ENCODE measurements at regions not wholly inside any gene's neighbourhood (a gene's known extent, or its start where the extent isn't known, plus 50 kb on each side); places are given as distances from the start of the nearest gene placed in this dataset.

DNA sequence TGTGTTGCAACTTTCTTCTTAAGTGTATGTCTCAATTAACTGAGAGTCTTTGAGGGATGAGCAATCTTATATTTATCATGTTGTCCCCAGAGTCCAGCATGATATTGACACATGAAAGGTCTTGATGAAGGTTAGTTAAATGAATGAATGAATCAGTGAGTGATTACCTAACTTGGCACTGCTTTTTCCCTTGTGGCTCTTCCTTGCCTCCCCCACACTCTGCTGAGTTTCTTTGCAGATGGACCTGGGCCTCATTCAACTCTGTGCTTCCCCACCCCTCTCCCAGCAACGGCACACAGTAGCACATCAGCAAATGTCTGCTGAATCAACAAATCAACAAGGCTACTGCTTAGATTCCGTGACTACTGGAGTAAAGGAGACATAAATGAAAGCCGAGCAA lies 235.1 kb upstream of the CXCL12 start:
- DNase-seq (ENCODE audit: low spot score) = no peak

DNA sequence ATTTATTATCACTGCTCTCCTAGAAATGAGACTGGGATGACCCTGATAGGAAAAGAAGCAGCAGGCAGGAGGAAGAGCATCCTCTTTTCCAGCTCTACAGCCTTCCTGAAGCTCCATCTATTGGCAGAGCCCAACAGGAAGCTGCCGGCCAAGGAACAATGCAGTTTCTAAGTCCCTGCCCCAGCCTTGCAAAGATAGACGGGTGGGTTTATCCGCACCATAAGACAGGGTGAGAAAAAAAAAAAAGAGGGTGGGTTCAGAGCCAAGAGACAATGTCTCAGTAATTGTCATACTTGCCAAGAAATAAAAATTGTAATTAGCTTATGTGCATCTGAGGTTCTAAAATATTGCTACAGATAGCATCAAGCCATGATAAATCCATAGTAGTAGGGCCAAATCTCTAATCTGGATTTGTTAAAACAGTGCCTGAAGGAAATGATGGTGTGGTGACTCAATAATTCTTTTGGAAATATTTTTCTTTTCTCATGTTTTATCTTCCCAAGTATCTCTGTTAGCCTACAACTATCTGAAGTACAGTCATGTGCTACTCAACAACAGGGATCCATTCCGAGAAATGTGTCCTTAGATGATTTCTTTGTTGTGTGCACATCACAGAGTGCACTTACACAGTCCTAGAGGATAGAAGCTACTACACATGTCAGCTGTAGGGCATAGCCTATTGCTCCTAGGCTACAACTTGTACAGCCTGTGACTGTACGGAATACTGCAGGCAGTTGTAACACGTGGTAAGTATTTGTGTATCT lies 242.9 kb upstream of the CXCL12 start:
- DNase-seq (ENCODE audit: low spot score) = no peak

DNA sequence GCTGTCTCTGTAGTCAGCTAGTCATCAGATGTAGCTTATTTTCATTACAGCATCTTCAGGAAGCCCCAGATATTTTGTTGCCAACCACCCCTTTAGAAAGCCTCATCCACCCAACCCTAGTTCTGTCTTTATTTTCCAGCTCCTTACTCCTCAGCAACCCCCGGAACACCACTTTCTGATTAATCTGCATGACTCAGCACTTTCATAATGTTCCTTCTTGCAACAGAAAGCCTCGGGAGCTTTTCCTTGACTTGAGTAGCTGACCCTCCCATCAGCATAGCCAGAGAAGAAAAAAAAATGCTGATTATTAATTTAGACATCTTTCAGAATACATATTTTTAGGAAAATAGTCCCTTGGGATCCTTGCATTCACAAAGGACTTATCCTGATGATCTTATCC lies 244.0 kb upstream of the CXCL12 start:
- no peak for DNase-seq (ENCODE audit: low spot score)

DNA sequence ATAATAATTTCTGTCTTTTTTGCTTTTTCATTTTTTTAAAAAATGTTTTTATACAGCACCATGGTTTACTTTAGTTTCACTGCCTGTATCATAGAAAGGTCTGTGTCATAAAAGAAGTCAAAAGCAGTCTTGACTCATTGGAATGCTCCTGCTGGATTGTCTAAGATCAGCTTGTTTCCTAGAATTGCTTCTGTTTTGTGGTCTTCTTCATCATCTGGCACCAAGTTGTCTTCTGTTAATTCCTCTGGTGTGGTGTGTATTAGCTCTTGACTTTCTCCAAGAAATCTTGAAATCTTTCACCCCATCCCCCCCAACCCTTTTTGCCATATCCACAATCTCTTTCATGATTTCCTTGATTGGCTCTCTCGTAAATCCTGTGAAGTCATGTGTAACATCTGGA lies 250.3 kb upstream of the CXCL12 start:
- DNase-seq (ENCODE audit: low spot score) = no peak

DNA sequence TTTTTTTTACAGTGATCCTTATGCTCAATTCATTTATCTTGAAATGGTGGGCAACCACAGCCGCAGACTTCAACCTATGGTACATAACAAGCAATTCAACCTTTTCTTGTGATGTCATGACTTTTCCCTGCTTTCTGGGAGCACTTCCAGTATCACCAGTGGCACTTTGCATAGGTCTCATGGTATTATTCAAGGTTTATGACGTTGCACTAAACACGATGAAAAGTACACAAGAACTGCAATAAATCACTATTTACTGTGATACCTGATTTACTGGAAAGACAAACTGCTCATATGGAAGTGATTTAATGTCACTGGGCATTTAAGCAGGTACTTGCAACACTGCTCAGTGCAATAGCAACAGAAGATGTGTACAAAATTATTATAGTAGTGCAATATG lies 251.7 kb upstream of the CXCL12 start:
- DNase-seq (ENCODE audit: low spot score) = no peak

DNA sequence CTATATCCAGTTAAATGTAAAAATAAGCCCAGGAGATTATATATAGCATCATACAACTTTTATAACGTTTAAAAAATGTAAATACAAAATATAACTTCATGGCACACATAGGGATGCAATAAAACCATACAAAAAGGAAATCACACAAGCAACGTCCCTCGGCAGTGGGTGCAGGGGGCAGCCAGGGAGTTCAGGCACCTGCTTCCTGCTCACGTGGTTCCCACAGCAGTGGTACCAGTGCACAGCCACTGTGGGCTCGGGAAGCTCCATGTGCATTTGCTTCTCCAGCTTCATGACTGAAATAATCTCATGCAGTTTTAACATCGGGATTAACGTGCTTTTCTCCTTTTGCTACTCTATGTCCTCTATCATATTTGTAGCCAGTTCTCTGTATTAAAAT lies 255.5 kb upstream of the CXCL12 start:
- no peak for DNase-seq (ENCODE audit: low spot score)

DNA sequence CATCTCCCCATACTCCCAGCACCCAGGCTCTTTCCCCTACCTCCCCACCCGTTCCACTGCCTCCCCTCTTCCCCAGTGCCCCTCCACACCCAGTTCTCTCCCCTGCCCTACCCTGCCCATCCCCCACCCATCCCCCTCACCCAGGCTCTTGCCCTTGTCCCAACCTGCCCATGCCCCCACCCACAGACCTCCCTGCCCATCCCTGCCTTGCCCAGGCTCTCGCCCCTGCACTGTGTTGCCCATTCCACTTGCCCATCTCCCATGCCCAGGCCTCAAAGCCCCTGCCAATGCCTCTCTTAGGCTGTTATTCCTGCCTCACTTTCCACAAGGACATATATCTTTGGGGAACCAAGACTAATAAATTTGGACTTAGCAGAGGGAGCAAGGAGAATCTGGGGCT lies 262.6 kb upstream of the CXCL12 start:
- DNase-seq (ENCODE audit: low spot score) = no peak

DNA sequence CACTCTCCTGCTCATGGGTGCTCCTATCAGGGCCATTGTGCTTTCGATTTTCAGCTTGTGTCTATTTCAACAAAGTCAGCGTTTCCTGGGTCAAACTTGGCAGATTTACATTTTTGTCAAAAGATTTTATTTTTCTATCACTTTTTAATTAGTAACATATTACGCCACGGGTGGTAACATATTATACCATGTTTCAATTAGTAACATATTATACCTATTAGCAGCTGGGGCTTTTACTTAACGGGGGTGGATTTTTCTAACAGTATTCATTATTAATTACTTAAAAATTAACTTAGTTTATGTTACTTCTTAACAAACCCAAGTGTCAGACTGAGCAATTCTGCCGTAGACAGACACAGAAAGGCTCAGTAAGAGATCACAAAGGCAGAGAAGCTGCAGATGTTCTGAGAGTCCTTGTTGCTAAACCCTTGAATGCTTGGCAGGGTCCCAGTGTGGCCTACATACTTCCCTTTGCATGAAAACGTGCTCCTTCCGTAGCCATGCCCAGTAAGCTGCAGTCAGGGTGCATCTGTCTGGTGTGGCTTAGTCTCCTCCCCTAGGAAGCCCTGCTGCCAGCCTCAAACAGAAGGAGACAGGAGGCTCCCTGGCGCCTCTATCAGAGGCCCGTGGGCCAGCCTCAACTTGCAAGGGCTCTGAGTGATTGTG lies 263.1 kb upstream of the CXCL12 start:
- no peak for DNase-seq (ENCODE audit: low spot score)

DNA sequence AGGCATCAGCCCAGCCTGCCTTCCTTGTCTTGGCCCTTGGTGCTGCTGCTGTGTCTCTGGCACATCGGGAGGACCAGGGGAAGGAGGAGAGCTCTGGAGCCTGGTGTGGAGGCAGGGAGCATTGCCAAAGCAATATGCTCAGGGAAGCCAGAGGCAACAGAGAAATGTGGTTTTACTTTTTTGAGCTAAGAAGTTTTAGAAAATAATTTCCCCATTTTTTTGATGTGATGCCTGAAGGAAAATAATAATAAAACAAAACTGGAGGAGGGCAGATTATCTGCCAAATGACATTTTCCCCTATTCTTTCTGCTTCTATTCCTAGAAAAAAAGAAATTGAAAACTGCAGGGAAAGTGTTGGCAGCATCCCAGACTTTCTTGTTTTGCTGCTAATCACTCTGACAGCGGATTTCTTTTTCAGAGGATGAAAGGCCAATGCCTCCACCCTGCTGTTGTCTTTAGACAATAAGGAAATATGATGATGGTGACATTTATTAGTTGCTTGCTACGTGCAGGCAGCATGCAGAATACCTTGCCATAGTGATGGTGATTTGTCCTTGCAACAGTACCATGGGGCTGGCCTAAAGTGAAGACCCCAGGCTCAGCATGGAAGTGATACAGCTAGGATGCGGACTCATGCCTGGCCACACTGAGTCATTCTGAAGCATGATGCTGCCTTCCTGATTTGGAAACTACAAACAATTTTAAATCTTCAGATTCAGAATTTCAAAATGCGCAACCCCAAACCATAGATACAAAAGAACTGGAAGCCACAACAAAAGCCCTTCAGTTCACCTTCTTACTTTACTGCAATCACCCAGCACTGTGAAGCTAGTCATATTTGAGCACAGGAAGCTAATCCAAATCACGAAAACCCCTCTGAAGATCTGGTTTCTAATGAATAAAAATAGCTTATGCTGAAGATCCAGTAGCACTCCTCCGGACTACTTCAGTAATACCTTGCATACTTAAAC lies 260.2 kb upstream of the TMEM72 start:
- DNase-seq (ENCODE audit: low spot score) = no peak

DNA sequence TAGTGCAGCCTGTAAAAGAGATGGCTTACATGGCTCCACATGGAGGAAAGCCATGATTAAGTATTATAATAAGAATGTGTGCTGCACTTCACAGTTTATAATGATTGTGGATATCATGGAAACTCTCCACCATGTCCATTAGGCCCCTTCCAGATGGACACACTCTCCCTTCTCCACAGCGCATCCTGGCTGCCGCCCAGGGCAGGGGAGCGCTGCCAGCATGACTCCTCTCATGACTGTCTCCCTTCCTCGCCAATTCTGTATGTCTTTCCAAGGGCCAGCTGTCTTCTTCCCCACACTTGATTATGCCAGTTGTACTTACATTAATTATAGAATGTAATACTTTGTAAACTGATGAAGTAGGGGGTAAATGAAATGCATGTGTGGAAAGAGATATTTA lies 259.3 kb upstream of the TMEM72 start:
- no peak for DNase-seq (ENCODE audit: low spot score)

DNA sequence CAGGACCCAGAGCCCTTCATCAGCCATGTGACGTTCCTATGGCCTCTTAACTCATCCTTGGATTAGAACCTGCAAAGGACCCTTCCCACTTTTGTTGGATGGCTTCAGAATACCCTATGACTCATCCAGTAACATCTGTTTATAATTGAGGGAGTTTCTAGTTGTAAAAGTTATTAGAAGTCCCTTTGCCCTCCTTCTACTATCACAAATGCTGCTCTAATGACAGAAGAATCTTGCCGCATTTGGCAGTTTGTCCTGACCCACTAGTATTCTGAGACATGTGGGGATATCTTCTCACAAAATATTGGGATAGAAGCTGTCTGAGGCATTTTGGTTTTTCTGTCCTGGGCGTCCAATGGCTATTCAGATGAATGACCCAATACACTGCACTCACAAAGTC lies 251.8 kb upstream of the TMEM72 start:
- no peak for DNase-seq (ENCODE audit: low spot score)

DNA sequence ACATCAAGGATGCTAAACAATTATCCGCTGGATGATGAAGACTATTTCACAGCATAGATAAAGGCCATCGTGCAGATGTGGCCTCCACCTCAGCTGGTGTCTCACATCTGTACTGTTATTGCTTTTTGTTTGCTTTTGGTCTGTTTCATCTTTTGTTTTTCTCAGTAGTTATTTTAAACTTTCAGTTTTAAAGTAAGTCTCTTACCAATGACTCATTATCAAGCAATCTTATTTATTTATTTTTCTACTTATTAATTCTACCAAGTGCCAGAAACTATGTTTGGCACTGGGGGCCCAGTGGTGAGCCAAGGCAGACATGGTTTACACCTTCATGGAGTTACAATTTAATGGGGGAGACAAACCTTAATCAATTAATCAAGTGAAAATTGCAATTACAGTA lies 250.9 kb upstream of the TMEM72 start:
- DNase-seq (ENCODE audit: low spot score) = no peak

DNA sequence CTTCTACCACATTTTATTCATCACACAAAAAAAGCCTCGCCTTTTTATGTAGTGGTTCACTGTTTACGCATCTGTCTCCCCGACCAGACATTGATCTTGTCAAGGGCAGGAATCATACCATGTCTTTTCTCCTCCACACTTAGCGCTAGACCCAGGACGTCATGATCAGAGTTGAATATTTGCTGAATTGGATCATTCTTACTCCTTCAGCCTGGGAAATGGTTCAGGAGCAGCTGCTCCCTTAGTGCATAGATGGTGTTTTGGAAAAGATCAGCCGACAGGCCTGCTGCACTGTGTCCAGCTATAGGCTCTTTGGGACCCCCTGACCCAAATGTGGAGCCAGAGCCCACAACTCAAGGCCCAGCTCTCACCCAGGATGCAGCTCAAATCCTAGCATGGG lies 249.1 kb upstream of the TMEM72 start:
- DNase-seq (ENCODE audit: low spot score) = no peak

DNA sequence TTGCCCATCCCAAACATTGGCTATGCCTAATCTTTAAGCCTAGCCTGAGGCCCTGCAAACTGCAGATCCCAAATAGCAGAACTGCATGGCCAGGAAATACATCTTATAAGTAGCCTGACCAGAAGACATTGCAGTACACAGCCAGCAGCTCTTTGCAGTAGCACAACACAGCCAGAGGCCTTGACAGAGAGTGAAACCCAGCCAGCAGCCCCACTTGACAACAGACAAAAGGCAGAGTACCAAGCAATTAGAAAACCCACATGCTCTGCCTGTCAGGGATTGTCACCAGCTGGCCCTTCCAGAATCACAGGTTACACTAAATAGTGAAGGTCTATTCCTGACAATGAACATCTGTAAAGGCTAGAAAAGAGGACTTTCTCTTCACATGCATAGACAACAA lies 242.8 kb upstream of the TMEM72 start:
- DNase-seq (ENCODE audit: low spot score) = no peak

DNA sequence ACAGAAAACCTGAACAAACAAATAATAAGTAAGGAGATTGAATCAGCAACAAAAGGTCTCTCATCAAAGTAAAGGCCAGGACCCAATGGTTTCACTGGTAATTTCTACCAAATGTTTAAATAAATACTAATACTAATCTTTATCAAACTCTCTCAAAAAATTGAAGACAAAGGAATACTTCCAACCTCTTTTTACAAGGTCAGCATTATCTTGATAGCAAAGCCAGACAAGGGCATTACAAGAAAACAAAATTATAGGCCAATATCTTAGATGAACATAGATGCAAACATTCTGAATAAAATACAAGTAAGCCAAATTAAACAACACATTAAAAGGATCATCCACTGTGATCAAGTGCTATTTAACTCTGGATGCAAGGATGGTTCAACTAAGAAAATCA lies 239.8 kb upstream of the TMEM72 start:
- DNase-seq (ENCODE audit: low spot score) = no peak

DNA sequence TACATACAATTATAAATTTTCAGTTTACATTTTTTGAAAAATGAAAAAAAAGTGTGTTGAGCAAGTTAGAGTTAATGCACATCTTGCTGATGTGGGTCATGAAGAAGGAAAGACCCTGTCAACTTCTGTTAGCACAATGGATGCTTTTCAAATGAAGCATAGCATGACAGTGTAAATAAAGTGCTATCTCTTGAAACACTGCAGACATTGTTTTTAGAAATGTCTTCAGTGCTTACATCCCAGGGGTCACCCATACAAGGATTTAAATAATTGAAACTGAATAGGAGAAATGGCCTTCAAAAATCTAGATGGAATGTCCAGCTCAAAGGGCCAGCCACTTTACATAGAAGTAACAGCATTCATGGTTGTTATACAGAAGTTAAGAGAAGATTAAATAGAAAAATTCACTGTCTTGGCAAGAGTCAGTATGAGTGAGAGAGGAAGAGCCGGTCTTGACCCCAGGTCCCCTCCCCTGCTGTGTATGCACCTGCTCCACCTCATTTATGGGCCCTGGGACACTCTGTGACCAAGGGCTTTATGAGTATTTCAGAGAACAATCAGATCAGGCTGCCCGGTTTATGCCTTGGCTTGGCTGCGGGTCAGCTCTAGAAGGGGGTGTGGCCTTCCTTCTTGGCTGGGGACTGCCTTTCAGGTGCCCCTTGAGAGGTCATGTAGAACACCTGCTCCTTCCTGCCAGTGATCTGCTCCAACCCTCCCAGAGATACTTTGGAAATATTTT lies 237.7 kb upstream of the TMEM72 start:
- no peak for DNase-seq (ENCODE audit: low spot score)

DNA sequence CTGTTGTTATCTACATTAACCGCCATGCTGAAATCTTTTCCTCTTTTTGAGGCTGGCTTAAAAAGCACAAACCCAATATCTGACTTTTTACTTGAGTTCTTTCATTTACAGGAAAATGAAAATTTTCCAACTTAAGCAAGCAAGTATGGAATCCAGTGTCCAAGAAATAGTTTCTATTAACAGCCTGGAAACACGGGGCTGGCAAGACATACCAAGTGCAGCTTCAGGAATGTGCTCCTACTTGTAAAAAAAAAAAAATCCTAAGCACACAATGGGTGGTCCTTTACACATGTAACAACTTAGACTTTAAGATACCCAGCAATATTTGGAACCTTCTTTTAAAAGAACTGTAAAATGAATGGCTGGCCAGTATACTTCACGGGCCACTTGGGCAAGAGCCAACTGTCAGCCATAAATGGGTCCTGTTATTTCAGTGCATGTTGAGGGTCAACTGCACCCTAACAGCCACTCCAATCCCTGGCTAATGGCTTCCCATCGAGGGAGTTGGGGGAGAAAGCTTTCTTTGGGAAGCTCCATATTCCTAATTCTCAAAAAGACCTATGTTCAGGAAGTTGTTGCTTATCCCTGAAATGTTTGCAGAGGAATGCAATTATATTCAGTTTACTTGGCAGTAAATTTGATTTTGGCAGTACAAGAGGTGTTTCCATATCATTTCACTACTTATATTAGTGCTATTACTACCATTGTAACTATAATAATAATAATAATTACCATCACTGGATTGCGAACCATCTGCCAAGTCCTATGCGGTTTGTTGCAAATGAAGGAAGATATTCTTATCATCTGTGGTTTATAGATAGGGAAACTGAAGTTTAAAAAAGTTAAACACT lies 236.4 kb upstream of the TMEM72 start:
- no peak for DNase-seq (ENCODE audit: low spot score)

DNA sequence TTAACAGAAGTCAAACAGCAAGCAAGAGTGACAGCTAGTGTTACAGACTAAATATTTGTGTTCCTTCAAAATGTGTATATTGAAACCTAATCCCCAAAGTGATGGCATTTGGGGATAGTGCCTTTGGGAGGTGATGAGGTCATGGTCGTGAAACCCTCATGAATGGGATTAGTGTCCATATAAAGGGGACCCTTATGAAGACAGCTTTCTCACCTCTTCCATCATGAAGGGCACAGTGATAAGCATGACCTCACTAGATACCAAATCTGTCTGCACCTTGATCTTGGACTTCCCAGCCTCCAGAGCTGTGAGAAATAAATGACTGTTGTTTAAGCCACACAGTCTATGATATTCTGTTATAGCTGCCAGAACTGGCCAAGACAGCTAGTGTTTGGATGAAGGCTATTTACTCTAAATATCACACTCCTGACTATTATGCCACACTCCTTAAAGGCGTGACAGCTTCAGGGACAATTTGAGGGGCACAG lies 235.7 kb upstream of the TMEM72 start:
- DNase-seq (ENCODE audit: low spot score) = no peak

DNA sequence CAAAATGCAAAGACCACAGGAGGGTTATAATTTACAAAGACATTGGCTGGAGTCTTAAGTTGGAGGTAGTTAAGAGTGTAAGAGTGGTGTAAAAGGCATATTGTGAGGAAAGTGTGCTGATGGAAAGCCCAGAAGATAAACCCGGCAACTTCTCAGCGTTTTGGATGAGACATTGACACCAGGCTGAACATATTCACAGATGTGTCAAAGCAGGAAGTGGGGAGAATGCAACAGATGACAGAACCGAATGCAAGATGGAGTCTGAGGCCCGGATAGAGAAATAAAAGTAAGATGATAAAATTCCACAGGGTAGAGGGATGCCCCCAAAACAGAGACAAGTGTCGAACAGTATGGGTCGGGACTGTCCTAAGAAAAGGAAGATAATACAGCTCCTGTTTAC lies 230.4 kb upstream of the TMEM72 start:
- no peak for DNase-seq (ENCODE audit: low spot score)

DNA sequence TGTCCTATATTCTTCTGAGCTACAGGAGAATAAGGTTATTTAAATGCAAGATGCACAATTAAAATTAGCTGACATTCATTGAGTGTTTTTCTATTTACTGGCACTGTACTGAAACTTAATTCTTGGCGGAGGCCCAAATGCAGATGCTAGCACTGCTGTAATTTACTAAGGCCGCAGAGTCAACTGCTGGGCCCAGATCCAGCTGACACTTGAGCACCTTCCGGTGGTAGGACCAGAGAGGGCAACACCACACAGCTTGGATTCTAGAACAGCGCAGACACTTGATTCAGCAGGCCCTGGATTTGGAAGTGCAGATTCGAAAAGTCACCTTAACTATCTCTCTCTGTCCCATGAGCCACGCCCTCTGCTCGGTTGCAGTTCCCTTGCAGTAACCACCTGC lies 228.6 kb upstream of the TMEM72 start:
- no peak for DNase-seq (ENCODE audit: low spot score)

DNA sequence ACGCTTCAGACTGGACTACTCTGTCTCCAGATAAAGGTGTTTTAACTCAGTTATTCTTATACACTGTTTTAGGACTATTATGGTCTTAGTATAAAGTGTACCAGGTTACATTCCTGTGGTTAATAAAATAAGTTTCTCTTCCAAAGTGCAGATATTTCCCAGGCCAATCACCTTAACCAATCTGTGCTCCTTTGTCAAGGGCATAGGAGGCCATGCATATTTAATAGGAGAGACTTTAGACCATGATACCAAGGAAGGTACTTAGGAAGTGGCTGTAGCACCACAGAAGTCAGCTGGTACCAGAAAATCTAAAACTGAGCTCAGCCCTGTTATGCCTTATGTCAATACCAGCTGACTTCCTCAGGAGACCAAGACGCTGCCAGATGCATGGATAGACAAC lies 226.5 kb upstream of the TMEM72 start:
- DNase-seq (ENCODE audit: low spot score) = no peak

All from CD4-positive, alpha-beta T cell treated with Interleukin-15 for 4 hours (primary cell).